SK-N-SH treated with all-trans-retinoic acid at 6 μM for 48 hours (cell line): ENCODE measurements at regions not wholly inside any gene's neighbourhood (a gene's known extent, or its start where the extent isn't known, plus 50 kb on each side); places are given as distances from the start of the nearest gene placed in this dataset.

ENCODE experiments used
- PATZ1 ChIP-seq: fragments of 250-450 bp; sonication (Bioruptor Pico); IDR thresholded peaks from 2 replicates; pipeline ENCODE4 v1.8.0; 2020; ENCODE audit warnings: mild to moderate bottlenecking, moderate library complexity, borderline replicate concordance
- RARB ChIP-seq: fragments of 250-450 bp; sonication (Bioruptor Pico); IDR thresholded peaks from 2 replicates; pipeline ENCODE4 v1.8.0; 2021; ENCODE audit warnings: mild to moderate bottlenecking, moderate library complexity
- TOX ChIP-seq: fragments of 250-450 bp; sonication (Bioruptor Pico); IDR thresholded peaks from 2 replicates; pipeline ENCODE4 v1.8.0; 2021; ENCODE audit warnings: mild to moderate bottlenecking, moderate library complexity, borderline replicate concordance
- ZFP3 ChIP-seq: fragments of 250-450 bp; sonication (Bioruptor Pico); IDR thresholded peaks from 2 replicates; pipeline ENCODE4 v1.5.0; 2020; ENCODE audit warnings: mild to moderate bottlenecking, moderate library complexity

- no peak for TF ChIP-seq RARB (CRISPR knock-in tag)
- no peak for TF ChIP-seq PATZ1 (CRISPR knock-in tag)
- no peak for TF ChIP-seq ZFP3 (CRISPR knock-in tag)
- no peak for TF ChIP-seq TOX
These were observed 117.2 kb upstream of the THBS2 start for GRCh38 chr6:169370666-169371343.
